Sigmoid colon (tissue), 6 donors: ENCODE measurements at regions not wholly inside any gene's neighbourhood (a gene's known extent, or its start where the extent isn't known, plus 50 kb on each side); places are given as distances from the start of the nearest gene placed in this dataset.

Source experiments
- DNase-seq: peaks from one replicate; pipeline ENCODE4 v3.0.0-alpha.2; 2019
- H3K27ac ChIP-seq, 4 donors: fragments of 200-600 bp; sonication (generic); one replicate each; pipeline ENCODE4 v1.5.1; 2016 to 2019; ENCODE audit warnings: mild to moderate bottlenecking in 1 of 4
- H3K27me3 ChIP-seq, 3 donors: fragments of 200-600 bp; sonication (generic); one replicate each; pipeline ENCODE4 v1.5.1; 2019; ENCODE audit warnings: mild to moderate bottlenecking in 1 of 3
- H3K36me3 ChIP-seq, 4 donors: fragments of 200-600 bp; sonication (generic); one replicate each; pipeline ENCODE4 v1.5.1; 2016 to 2019
- H3K4me1 ChIP-seq, 4 donors: fragments of 200-600 bp; sonication (generic); one replicate each; pipeline ENCODE4 v1.5.1; 2017 to 2019
- H3K4me3 ChIP-seq, 4 donors: fragments of 200-600 bp; sonication (generic); one replicate each; pipeline ENCODE4 v1.5.1; 2017 to 2019; ENCODE audit warnings: mild to moderate bottlenecking in 2 of 4, moderate library complexity in 1 of 4
- H3K9me3 ChIP-seq, 4 donors: fragments of 200-600 bp in 3 of 4; sonication (generic) in 3 of 4; one replicate each; pipeline versions ENCODE4 v1.5.1 to v1.6.1; 2013 to 2019
- CTCF ChIP-seq, 4 experiments: fragments of 450-650 bp in 3 of 4; fragments of 200-600 bp in 1 of 4; IDR thresholded peaks; one replicate each; pipeline ENCODE4 v1.5.1; 2016 to 2019; ENCODE audit warnings: antibody characterized with exemption in 4 of 4, mild to moderate bottlenecking in 3 of 4, moderate library complexity in 2 of 4
- EP300 ChIP-seq, 4 donors: sonication (generic); formaldehyde crosslinking; IDR thresholded peaks; one replicate each; pipeline ENCODE4 v1.6.1; 2017; ENCODE audit warnings: antibody characterized with exemption in 4 of 4
- POLR2A ChIP-seq, 2 donors: fragments of 450-650 bp; IDR thresholded peaks; one replicate each; pipeline ENCODE4 v1.6.1; 2016; ENCODE audit warnings: antibody characterized with exemption in 2 of 2, mild to moderate bottlenecking in 2 of 2, moderate library complexity in 2 of 2
- POLR2AphosphoS5 ChIP-seq, 4 donors: sonication (generic); formaldehyde crosslinking; IDR thresholded peaks; one replicate each; pipeline ENCODE4 v1.6.1; 2017; ENCODE audit warnings: antibody characterized with exemption in 4 of 4
- WGBS, 2 donors: extraction: QIAGEN DNeasy Blood & Tissue Kit; methylation state at CpG; one replicate each; pipeline ENCODE4 v1.1.7; 2013; 5-methylcytosine and 5-hydroxymethylcytosine counted together
- intact Hi-C: fragments of 100-400 bp; cut with DNase I; formaldehyde crosslinking; loops from one replicate; pipeline ENCODE4 v1.15.1; 2023
- donor health status: healthy with polysubstance abuse.
- donor health status: healthy.

- intact Hi-C loops: no loop called here
- TF ChIP-seq EP300 (IDR thresholded peaks at IDR 0.05): no peak
- TF ChIP-seq CTCF (IDR thresholded peaks at IDR 0.05): no peak
- TF ChIP-seq POLR2A (IDR thresholded peaks at IDR 0.05): no peak
- TF ChIP-seq POLR2AphosphoS5 (IDR thresholded peaks at IDR 0.05): no peak
Observed at GRCh38 chrX:110417128-110417527, 58.5 kb downstream of the RTL9 start.

GRCh38 chrX:110418316-110419235 is 59.9 kb downstream of the RTL9 start:
- 17 to 47% methylated on average over 22 of the region's 22 CpGs for WGBS, 2 donors
- Histone ChIP-seq H3K9me3 (no peaks in the 10 kb centered on the region), H3K27ac (no peak overlapping the region), H3K4me1 (peaks cover 0 to 5% (median 0%) of the 10 kb centered on the region in 4 donors), H3K36me3 (no peaks in the 10 kb centered on the region), H3K27me3 (no peaks in the 10 kb centered on the region), H3K4me3 (no peak overlapping the region)
- no peak for DNase-seq
- intact Hi-C loops: no loop called here
- TF ChIP-seq POLR2AphosphoS5 (IDR thresholded peaks at IDR 0.05) (no peak), CTCF (IDR thresholded peaks at IDR 0.05) (peak in 1 of 4 experiments; percentile 9)

More at GRCh38 chrX:110417128-110417527, 58.5 kb downstream of the RTL9 start:
- peaks cover 0 to 9% (median 0%) of the 10 kb centered on the region in 4 donors for H3K4me1 ChIP-seq
- no peak overlapping the region for H3K4me3 ChIP-seq
- H3K9me3 ChIP-seq: no peaks in the 10 kb centered on the region
- H3K36me3 ChIP-seq: no peaks in the 10 kb centered on the region
- DNase-seq: no peak
- H3K27ac ChIP-seq: no peak overlapping the region
- 89 to 95% methylated on average over 4 of the region's 4 CpGs for WGBS, 2 donors
- H3K27me3 ChIP-seq: no peaks in the 10 kb centered on the region

GRCh38 chrX:110419512-110419911 is 60.9 kb downstream of the RTL9 start:
- WGBS, 2 donors: 77 to 86% methylated on average over 1 of the region's 1 CpG
- Histone ChIP-seq H3K27ac (no peak overlapping the region), H3K9me3 (no peaks in the 10 kb centered on the region), H3K27me3 (no peaks in the 10 kb centered on the region), H3K36me3 (no peaks in the 10 kb centered on the region), H3K4me3 (no peak overlapping the region), H3K4me1 (peaks cover 0 to 5% (median 0%) of the 10 kb centered on the region in 4 donors)
- intact Hi-C loops: no loop called here
- TF ChIP-seq POLR2A (IDR thresholded peaks at IDR 0.05) (no peak), EP300 (IDR thresholded peaks at IDR 0.05) (no peak)
- DNase-seq: no peak

- Histone ChIP-seq H3K27me3 (no peaks in the 10 kb centered on the region), H3K27ac (no peak overlapping the region), H3K9me3 (no peaks in the 10 kb centered on the region), H3K4me1 (no peaks in the 10 kb centered on the region), H3K4me3 (no peak overlapping the region), H3K36me3 (no peaks in the 10 kb centered on the region)
- DNase-seq: no peak
- no peak for TF ChIP-seq CTCF (IDR thresholded peaks at IDR 0.05)
- no peak for TF ChIP-seq POLR2A (IDR thresholded peaks at IDR 0.05)
- TF ChIP-seq EP300 (IDR thresholded peaks at IDR 0.05): no peak
- TF ChIP-seq POLR2AphosphoS5 (IDR thresholded peaks at IDR 0.05): no peak
- WGBS, 2 donors: 40 to 76% methylated on average over 9 of the region's 9 CpGs
- intact Hi-C loops: no loop called here
Observed at GRCh38 chrX:110420771-110421499, 62.3 kb downstream of the RTL9 start.
